Panc1 (cell line): ENCODE measurements at regions not wholly inside any gene's neighbourhood (a gene's known extent, or its start where the extent isn't known, plus 50 kb on each side); places are given as distances from the start of the nearest gene placed in this dataset.

ENCODE experiments used
- ATAC-seq: fragments of 200-7000 bp; cut with Tn5 transposase; 2 replicates; pipeline ENCODE4 v1.9.1; 2020; ENCODE audit warnings: mild to moderate bottlenecking, moderate library complexity
- BruUV-seq: library from RNA; stranded (reverse); fragments of 400-500 nt; replicated peaks from 2 replicates; lab custom pipeline; 2021; lab: Mats Ljungman, UMichigan
- CTCF ChIA-PET: fragments of 300-600 bp; sonication (Branson Sonifier 250); formaldehyde crosslinking; loops from one replicate; lab custom pipeline; 2022; ENCODE audit warnings: antibody characterized with exemption; lab: Charles Lee
- POLR2A ChIA-PET: fragments of 300-600 bp; sonication (Branson Sonifier 250); formaldehyde crosslinking; loops from one replicate; lab custom pipeline; 2022; ENCODE audit warnings: antibody characterized with exemption; lab: Charles Lee
- DNase-seq: peaks from one replicate; pipeline ENCODE4 v3.0.0-alpha.2; 2010; ENCODE audit warnings: low read depth, low spot score
- H3K27ac ChIP-seq: 2 replicates; pipeline ENCODE4 v1.5.1; 2011; ENCODE audit warnings: mild to moderate bottlenecking, low read length, inconsistent platforms
- H3K27me3 ChIP-seq: fragments of 200-500 bp; sonication (Bioruptor generic); 2 replicates; pipeline ENCODE4 v1.6.0; 2014; ENCODE audit warnings: low read length, inconsistent platforms; ENCODE audit not compliant: control insufficient read depth, insufficient read depth
- H3K36me3 ChIP-seq: fragments of 200-500 bp; sonication (Bioruptor generic); 2 replicates; pipeline ENCODE4 v1.5.1; 2014; ENCODE audit warnings: inconsistent platforms, mild to moderate bottlenecking, low read length, moderate library complexity; ENCODE audit not compliant: control insufficient read depth, insufficient read depth
- H3K4me1 ChIP-seq: 2 replicates; pipeline ENCODE4 v1.5.1; 2011; ENCODE audit warnings: inconsistent platforms, mild to moderate bottlenecking, low read length, moderate library complexity; ENCODE audit not compliant: control insufficient read depth, insufficient read depth
- H3K4me3 ChIP-seq, 2 experiments: 2 replicates each; pipeline ENCODE4 v1.5.1; 2011 to 2012; ENCODE audit warnings: low read depth in 2 of 2, low read length in 2 of 2, mild to moderate bottlenecking in 2 of 2, inconsistent platforms in 1 of 2, moderate library complexity in 1 of 2
- H3K9me3 ChIP-seq: fragments of 200-500 bp; sonication (Bioruptor generic); 2 replicates; pipeline ENCODE4 v1.5.1; 2014; ENCODE audit warnings: low read depth, mild to moderate bottlenecking, inconsistent platforms, low read length, moderate library complexity; ENCODE audit not compliant: control insufficient read depth, insufficient read depth
- CTCF ChIP-seq: fragments of 450-650 bp; IDR thresholded peaks from 2 replicates; pipeline ENCODE4 v1.5.1; 2017; ENCODE audit warnings: mild to moderate bottlenecking
- POLR2AphosphoS5 ChIP-seq: IDR thresholded peaks from 2 replicates; pipeline ENCODE4 v1.6.1; 2012; ENCODE audit warnings: mild to moderate bottlenecking, low read depth, low read length, moderate library complexity
- SIN3A ChIP-seq: IDR thresholded peaks from 2 replicates; pipeline ENCODE4 v1.6.1; 2012; ENCODE audit warnings: low read depth, mild to moderate bottlenecking, low read length, moderate library complexity, borderline replicate concordance; ENCODE audit not compliant: insufficient read depth
- TCF7L2 ChIP-seq: IDR thresholded peaks from 2 replicates; pipeline ENCODE4 v1.6.1; 2011; ENCODE audit warnings: mild to moderate bottlenecking, low read depth, low read length, inconsistent platforms
- in situ Hi-C: cut with HindIII; loops from 2 replicates; pipeline ENCODE4 v1.10.0; 2016; ENCODE audit warnings: low sequenced_read_pairs, low pct_unique_long_range_greater_than_20kb
- intact Hi-C: fragments of 100-400 bp; cut with micrococcal nuclease; formaldehyde crosslinking; loops from one replicate; pipeline ENCODE4 v1.10.0; 2022; ENCODE audit not compliant: unreplicated experiment
- TF ChIP-seq, protein P1 (sequence below), 2 experiments: IDR thresholded peaks; 2 replicates each; pipeline ENCODE4 v1.6.1; 2011 to 2012; ENCODE audit warnings: low read depth in 2 of 2, control low read depth in 1 of 2, low read length in 1 of 2, mild to moderate bottlenecking in 1 of 2, moderate library complexity in 1 of 2; ENCODE audit not compliant: insufficient read depth in 1 of 2

- no peak overlapping the region for H3K27ac ChIP-seq
- intact Hi-C loops, result no loop called here
- H3K36me3 ChIP-seq, result no peaks in the 10 kb centered on the region
- TF ChIP-seq SIN3A, result no peak
- TF ChIP-seq, protein P1, sequence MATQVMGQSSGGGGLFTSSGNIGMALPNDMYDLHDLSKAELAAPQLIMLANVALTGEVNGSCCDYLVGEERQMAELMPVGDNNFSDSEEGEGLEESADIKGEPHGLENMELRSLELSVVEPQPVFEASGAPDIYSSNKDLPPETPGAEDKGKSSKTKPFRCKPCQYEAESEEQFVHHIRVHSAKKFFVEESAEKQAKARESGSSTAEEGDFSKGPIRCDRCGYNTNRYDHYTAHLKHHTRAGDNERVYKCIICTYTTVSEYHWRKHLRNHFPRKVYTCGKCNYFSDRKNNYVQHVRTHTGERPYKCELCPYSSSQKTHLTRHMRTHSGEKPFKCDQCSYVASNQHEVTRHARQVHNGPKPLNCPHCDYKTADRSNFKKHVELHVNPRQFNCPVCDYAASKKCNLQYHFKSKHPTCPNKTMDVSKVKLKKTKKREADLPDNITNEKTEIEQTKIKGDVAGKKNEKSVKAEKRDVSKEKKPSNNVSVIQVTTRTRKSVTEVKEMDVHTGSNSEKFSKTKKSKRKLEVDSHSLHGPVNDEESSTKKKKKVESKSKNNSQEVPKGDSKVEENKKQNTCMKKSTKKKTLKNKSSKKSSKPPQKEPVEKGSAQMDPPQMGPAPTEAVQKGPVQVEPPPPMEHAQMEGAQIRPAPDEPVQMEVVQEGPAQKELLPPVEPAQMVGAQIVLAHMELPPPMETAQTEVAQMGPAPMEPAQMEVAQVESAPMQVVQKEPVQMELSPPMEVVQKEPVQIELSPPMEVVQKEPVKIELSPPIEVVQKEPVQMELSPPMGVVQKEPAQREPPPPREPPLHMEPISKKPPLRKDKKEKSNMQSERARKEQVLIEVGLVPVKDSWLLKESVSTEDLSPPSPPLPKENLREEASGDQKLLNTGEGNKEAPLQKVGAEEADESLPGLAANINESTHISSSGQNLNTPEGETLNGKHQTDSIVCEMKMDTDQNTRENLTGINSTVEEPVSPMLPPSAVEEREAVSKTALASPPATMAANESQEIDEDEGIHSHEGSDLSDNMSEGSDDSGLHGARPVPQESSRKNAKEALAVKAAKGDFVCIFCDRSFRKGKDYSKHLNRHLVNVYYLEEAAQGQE (IDR thresholded peaks at IDR 0.05; ENCODE audit: insufficient read depth in 1 of 2, low read depth in 2 of 2, low read length in 1 of 2), result no peak
- no peak for TF ChIP-seq TCF7L2
- no peak for TF ChIP-seq CTCF
- no peak for TF ChIP-seq POLR2AphosphoS5
- CTCF ChIA-PET, result no interaction called here
- no peaks in the 10 kb centered on the region for H3K27me3 ChIP-seq
- in situ Hi-C loops, result no loop called here
- no peaks in the 10 kb centered on the region for H3K4me1 ChIP-seq
- no TSS peak for BruUV-seq
- no peaks in the 10 kb centered on the region for H3K9me3 ChIP-seq
- POLR2A ChIA-PET, result no interaction called here
- ATAC-seq, result no peak
- H3K4me3 ChIP-seq, result no peak overlapping the region
- DNase-seq, result no peak
Observed at GRCh38 chr1:194309697-194310096, 1123.3 kb upstream of the B3GALT2 start.

GRCh38 chr1:194309269-194309668 is 1122.9 kb upstream of the B3GALT2 start:
- DNase-seq (no peak), ATAC-seq (no peak)
- no peaks in the 10 kb centered on the region for H3K27me3 ChIP-seq
- H3K27ac ChIP-seq, result no peak overlapping the region
- no TSS peak for BruUV-seq
- in situ Hi-C loops, result no loop called here
- no peaks in the 10 kb centered on the region for H3K9me3 ChIP-seq
- ChIA-PET CTCF (no interaction called here), POLR2A (no interaction called here)
- TF ChIP-seq, protein P1 (IDR thresholded peaks at IDR 0.05; ENCODE audit: insufficient read depth in 1 of 2, low read depth in 2 of 2, low read length in 1 of 2), result no peak
- TF ChIP-seq POLR2AphosphoS5 (no peak), SIN3A (no peak), CTCF (no peak), TCF7L2 (no peak)
- H3K4me3 ChIP-seq, result no peak overlapping the region
- no peaks in the 10 kb centered on the region for H3K4me1 ChIP-seq
- intact Hi-C loops, result no loop called here
- no peaks in the 10 kb centered on the region for H3K36me3 ChIP-seq
